K562 (cell line): ENCODE measurements at regions not wholly inside any gene's neighbourhood (a gene's known extent, or its start where the extent isn't known, plus 50 kb on each side); places are given as distances from the start of the nearest gene placed in this dataset.

ENCODE experiments used
- ATAC-seq: fragments of 200-7000 bp; cut with Tn5 transposase; 3 replicates; pipeline ENCODE4 v1.9.1; 2020; ENCODE audit warnings: moderate library complexity
- BruUV-seq: library from RNA; stranded (reverse); fragments of 400-500 nt; replicated peaks from 2 replicates; lab custom pipeline; 2021; lab: Mats Ljungman, UMichigan
- CTCF ChIA-PET: fragments of 300-600 bp; formaldehyde crosslinking; extraction: SDS; loops from one replicate; lab custom pipeline; 2021; ENCODE audit warnings: low intra/inter-chr PET ratio; lab: Yijun Ruan, JAX
- POLR2A ChIA-PET: fragments of 300-600, 350-650 bp; sonication (Branson Sonifier 250); formaldehyde crosslinking; extraction: SDS; loops from one replicate; lab custom pipeline; 2021; ENCODE audit warnings: antibody characterized with exemption, inconsistent platforms; lab: Yijun Ruan, JAX
- DNase-seq, 4 experiments: peaks; one replicate each; pipeline versions ENCODE4 v3.0.0 to v3.0.0-alpha.2; 2011 to 2018; ENCODE audit warnings: low spot score in 3 of 4, mixed read lengths in 3 of 4; ENCODE audit errors: extremely low read depth in 1 of 4
- FAIRE-seq: peaks from 2 replicates; lab custom pipeline; 2011; peaks lifted over from hg19 to GRCh38; lab: Jason Lieb, UNC
- H2AFZ ChIP-seq: 2 replicates; pipeline ENCODE4 v1.6.0; 2011; ENCODE audit warnings: low read depth, low read length, control low read depth, inconsistent platforms
- H3K27ac ChIP-seq: fragments of 200-600 bp; 3 replicates; pipeline ENCODE4 v1.8.0; 2011; ENCODE audit warnings: low read depth, mild to moderate bottlenecking, control low read depth, inconsistent platforms, low read length, moderate library complexity, mixed read lengths; ENCODE audit errors: extremely low read depth
- H3K27me3 ChIP-seq, 2 experiments: fragments of 300-600 bp in 1 of 2; 2 replicates in 1 of 2; 3 replicates in 1 of 2; pipeline versions ENCODE4 v1.6.0 to v1.8.0; 2011; ENCODE audit warnings: inconsistent platforms in 2 of 2, low read length in 2 of 2, mild to moderate bottlenecking in 1 of 2, mixed read lengths in 1 of 2, moderate library complexity in 1 of 2; ENCODE audit not compliant: control insufficient read depth in 2 of 2, insufficient read depth in 2 of 2
- H3K36me3 ChIP-seq: fragments of 300-600 bp; 3 replicates; pipeline ENCODE4 v1.8.0; 2011; ENCODE audit warnings: mild to moderate bottlenecking, low read length, inconsistent platforms; ENCODE audit not compliant: control insufficient read depth, insufficient read depth
- H3K4me1 ChIP-seq, 2 experiments: fragments of 200-600 bp in 1 of 2; replicated peaks in 1 of 2; 2 replicates in 1 of 2; 3 replicates in 1 of 2; pipeline versions ENCODE4 v1.5.1 to v1.8.0; 2011; ENCODE audit warnings: inconsistent platforms in 2 of 2, low read length in 2 of 2, mild to moderate bottlenecking in 1 of 2, mixed read lengths in 1 of 2, moderate library complexity in 1 of 2; ENCODE audit not compliant: control insufficient read depth in 2 of 2, insufficient read depth in 2 of 2
- H3K4me2 ChIP-seq: 2 replicates; pipeline ENCODE4 v1.6.1; 2011; ENCODE audit warnings: low read length, control low read depth, inconsistent platforms, mixed read lengths; ENCODE audit not compliant: insufficient read depth
- H3K4me3 ChIP-seq: fragments of 200-600 bp; sonication (generic), shearing (Covaris generic); 2 replicates; pipeline ENCODE4 v1.5.1; 2016; ENCODE audit warnings: control low read depth, inconsistent platforms
- H3K79me2 ChIP-seq: fragments of 200-600 bp; 3 replicates; pipeline ENCODE4 v1.8.0; 2011; ENCODE audit warnings: low read length, inconsistent platforms; ENCODE audit not compliant: control insufficient read depth, insufficient read depth
- H3K9ac ChIP-seq, 2 experiments: 2 replicates each; pipeline versions ENCODE4 v1.6.0 to v1.6.1; 2011; ENCODE audit warnings: low read depth in 2 of 2, low read length in 2 of 2, control low read depth in 1 of 2, inconsistent platforms in 1 of 2, mild to moderate bottlenecking in 1 of 2, mixed read lengths in 1 of 2; ENCODE audit not compliant: insufficient read depth in 1 of 2
- H3K9me1 ChIP-seq: one replicate; pipeline ENCODE4 v1.6.0; 2011; ENCODE audit warnings: inconsistent platforms, mild to moderate bottlenecking, low read length, moderate library complexity; ENCODE audit not compliant: control insufficient read depth, insufficient read depth
- H3K9me3 ChIP-seq: replicated peaks from 2 replicates; pipeline ENCODE4 v1.5.1; 2011; ENCODE audit warnings: low read depth, low read length, inconsistent platforms; ENCODE audit not compliant: control insufficient read depth, insufficient read depth
- H4K20me1 ChIP-seq: replicated peaks from 2 replicates; pipeline ENCODE4 v1.6.1; 2011; ENCODE audit warnings: low read length, inconsistent platforms, mixed read lengths; ENCODE audit not compliant: control insufficient read depth, insufficient read depth
- SIN3B ChIP-seq: fragments of 450-650 bp; IDR thresholded peaks from 2 replicates; pipeline ENCODE4 v1.6.1; 2017; ENCODE audit warnings: low read depth, mild to moderate bottlenecking, moderate library complexity
- STAT5B ChIP-seq: fragments of 250-450 bp; sonication (Bioruptor Pico); IDR thresholded peaks from 2 replicates; pipeline ENCODE4 v1.8.0; 2021; ENCODE audit warnings: mild to moderate bottlenecking, inconsistent platforms
- TSHZ1 ChIP-seq: fragments of 250-450 bp; sonication (Bioruptor Pico); IDR thresholded peaks from 2 replicates; pipeline ENCODE4 v1.4.0; 2020; ENCODE audit warnings: mild to moderate bottlenecking, moderate library complexity
- ZBTB8A ChIP-seq: fragments of 450-650 bp; IDR thresholded peaks from 2 replicates; pipeline ENCODE4 v1.6.1; 2018; ENCODE audit warnings: mild to moderate bottlenecking, moderate library complexity; ENCODE audit not compliant: partially characterized antibody
- WGBS: fragments of 100-300 bp; shearing (Covaris generic); methylation state at CpG from one replicate; pipeline ENCODE4 v1.1.6; 2016; ENCODE audit warnings: low coverage, mixed read lengths; ENCODE audit not compliant: insufficient coverage; ENCODE audit errors: missing lambda C conversion rate; 5-methylcytosine and 5-hydroxymethylcytosine counted together
- in situ Hi-C: fragments of 300-500 bp; cut with MboI; formaldehyde crosslinking; loops from 4 replicates; pipeline ENCODE4 v1.15.0; 2018; ENCODE audit warnings: inconsistent platforms, mixed read lengths
- intact Hi-C: fragments of 100-400 bp; cut with micrococcal nuclease; formaldehyde crosslinking; loops from 2 replicates; pipeline ENCODE4 v1.14.2; 2022

GRCh38 chr18:29254123-29254522, 1077.2 kb upstream of the CDH2 start (continued):
- TF ChIP-seq STAT5B (CRISPR knock-in tag) (no peak), TSHZ1 (CRISPR knock-in tag) (no peak)

- H2AFZ ChIP-seq = no peak overlapping the region
- TF ChIP-seq ZBTB8A (no peak), SIN3B (no peak)
- TF ChIP-seq, all 486 proteins: peak for 0
- Histone ChIP-seq H3K4me3 (no peak overlapping the region), H3K9me1 (no peaks in the 10 kb centered on the region), H3K79me2 (no peaks in the 10 kb centered on the region), H3K27me3 (no peaks in the 10 kb centered on the region), H3K9me3 (no peaks in the 10 kb centered on the region; the same call in 1 of the 2 replicates), H3K27ac (no peak overlapping the region), H3K9ac (no peak overlapping the region), H4K20me1 (no peaks in the 10 kb centered on the region), H3K4me1 (no peaks in the 10 kb centered on the region), H3K36me3 (no peaks in the 10 kb centered on the region), H3K4me2 (no peak overlapping the region)
- no TSS peak for BruUV-seq
- FAIRE-seq = no peak
- ATAC-seq = no peak
- ChIA-PET POLR2A (no interaction called here), CTCF (no interaction called here)
- WGBS = 6% methylated on average over 1 of the region's 1 CpG
- in situ Hi-C loops = no loop called here
- DNase-seq = no peak
- intact Hi-C loops = no loop called here
Observed at GRCh38 chr18:29251681-29252080, 1074.8 kb upstream of the CDH2 start.
